HL-60 (cell line): ENCODE measurements at regions not wholly inside any gene's neighbourhood (a gene's known extent, or its start where the extent isn't known, plus 50 kb on each side); places are given as distances from the start of the nearest gene placed in this dataset.

Experiments
- DNase-seq, 2 experiments: peaks; one replicate each; pipeline ENCODE4 v3.0.0-alpha.2; 2010 to 2020; ENCODE audit warnings: low read depth in 1 of 2, low spot score in 1 of 2
- H3K27ac ChIP-seq: fragments of 250-450 bp; sonication (Bioruptor Pico); replicated peaks from 2 replicates; pipeline ENCODE4 v1.5.1; 2020; ENCODE audit warnings: mild to moderate bottlenecking, moderate library complexity
- H3K27me3 ChIP-seq: fragments of 250-450 bp; sonication (Bioruptor Pico); 2 replicates; pipeline ENCODE4 v1.5.1; 2021; ENCODE audit warnings: mild to moderate bottlenecking, moderate library complexity; ENCODE audit not compliant: insufficient read depth, poor library complexity, severe bottlenecking
- H3K4me3 ChIP-seq: replicated peaks from 2 replicates; pipeline ENCODE4 v1.5.1; 2011; ENCODE audit warnings: mild to moderate bottlenecking, control low read depth, low read length; ENCODE audit not compliant: insufficient read depth
- CTCF ChIP-seq: IDR thresholded peaks from one replicate; pipeline ENCODE4 v1.5.1; 2011; ENCODE audit warnings: low read length, control low read depth, inconsistent platforms; ENCODE audit not compliant: insufficient read depth
- GABPA ChIP-seq: IDR thresholded peaks from 2 replicates; pipeline ENCODE4 v1.6.1; 2012; ENCODE audit warnings: low read depth
- POLR2AphosphoS5 ChIP-seq: IDR thresholded peaks from 2 replicates; pipeline ENCODE4 v1.6.1; 2012; ENCODE audit warnings: low read depth
- REST ChIP-seq: IDR thresholded peaks from 2 replicates; pipeline ENCODE4 v1.6.1; 2012; ENCODE audit warnings: low read depth; ENCODE audit not compliant: insufficient replicate concordance
- SPI1 ChIP-seq: IDR thresholded peaks from 2 replicates; pipeline ENCODE4 v1.6.1; 2012; ENCODE audit warnings: low read depth, mild to moderate bottlenecking, borderline replicate concordance

- Histone ChIP-seq H3K27me3 (no peaks in the 10 kb centered on the region), H3K4me3 (no peak overlapping the region), H3K27ac (no peak overlapping the region)
- peak in 1 of 2 experiments; percentile 1 for DNase-seq
- TF ChIP-seq GABPA (no peak), CTCF (no peak), POLR2AphosphoS5 (no peak), SPI1 (no peak), REST (no peak)
These were observed 507.9 kb downstream of the MID1IP1 start for GRCh38 chrX:39309018-39309635.

- no peaks in the 10 kb centered on the region for H3K27me3 ChIP-seq
- no peak for DNase-seq
- TF ChIP-seq CTCF (no peak), REST (no peak), POLR2AphosphoS5 (no peak), SPI1 (no peak), GABPA (no peak)
- no peak overlapping the region for H3K27ac ChIP-seq
- H3K4me3 ChIP-seq = no peak overlapping the region
These were observed 508.5 kb downstream of the MID1IP1 start for GRCh38 chrX:39309721-39310152.

GRCh38 chrX:39310891-39311290 is 509.6 kb downstream of the MID1IP1 start:
- no peak for TF ChIP-seq POLR2AphosphoS5
- TF ChIP-seq CTCF = no peak
- TF ChIP-seq REST = no peak
- TF ChIP-seq SPI1 = no peak
- TF ChIP-seq GABPA = no peak
- H3K27ac ChIP-seq = no peak overlapping the region
- H3K27me3 ChIP-seq = no peaks in the 10 kb centered on the region
- DNase-seq = peak; percentile 18 to 24
- H3K4me3 ChIP-seq = no peak overlapping the region
